ENCODE measurements at regions not wholly inside any gene's neighbourhood (a gene's known extent, or its start where the extent isn't known, plus 50 kb on each side); places are given as distances from the start of the nearest gene placed in this dataset.
A peak's percentile ranks its signal among the peaks of the same experiment; 100 is the strongest.
"Not testable (repeated sequence)": the region's sequence is repeated elsewhere in the genome, so short reads cannot be mapped to it uniquely, and the experiment has no call there.

DNA sequence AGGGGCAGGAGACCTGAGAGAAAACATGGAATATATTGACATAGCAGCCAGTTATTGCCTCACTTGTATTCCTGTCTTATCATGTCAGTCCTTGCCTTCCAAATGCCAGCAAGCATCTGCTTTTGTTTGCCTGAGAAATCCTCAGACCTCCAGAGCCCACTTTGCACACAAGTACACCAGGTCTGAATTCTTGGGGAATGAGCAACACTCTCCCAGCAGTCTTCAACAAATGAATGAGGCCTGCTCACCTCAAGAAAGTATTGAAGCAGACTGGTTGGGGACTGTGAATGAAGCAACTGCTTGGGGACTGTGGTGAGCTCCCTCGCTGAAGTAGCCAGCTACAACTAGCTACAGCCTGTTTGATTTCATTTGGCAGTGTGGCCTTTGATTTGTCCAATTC lies 172.8 kb upstream of the SPTLC3 start:
- Histone ChIP-seq H3K9me3 (no peaks in the 10 kb centered on the region), H3K36me3 (no peaks in the 10 kb centered on the region), H3K27ac (no peak overlapping the region), H3K27me3 (peaks cover 0 to 3% (median 0%) of the 10 kb centered on the region in 4 donors), H3K4me3 (no peak overlapping the region), H3K4me1 (no peaks in the 10 kb centered on the region)
- ATAC-seq (no peak), DNase-seq (no peak), FAIRE-seq (no peak)
- intact Hi-C loops (cut with DNase I): no loop called here
- TF ChIP-seq, protein P1, sequence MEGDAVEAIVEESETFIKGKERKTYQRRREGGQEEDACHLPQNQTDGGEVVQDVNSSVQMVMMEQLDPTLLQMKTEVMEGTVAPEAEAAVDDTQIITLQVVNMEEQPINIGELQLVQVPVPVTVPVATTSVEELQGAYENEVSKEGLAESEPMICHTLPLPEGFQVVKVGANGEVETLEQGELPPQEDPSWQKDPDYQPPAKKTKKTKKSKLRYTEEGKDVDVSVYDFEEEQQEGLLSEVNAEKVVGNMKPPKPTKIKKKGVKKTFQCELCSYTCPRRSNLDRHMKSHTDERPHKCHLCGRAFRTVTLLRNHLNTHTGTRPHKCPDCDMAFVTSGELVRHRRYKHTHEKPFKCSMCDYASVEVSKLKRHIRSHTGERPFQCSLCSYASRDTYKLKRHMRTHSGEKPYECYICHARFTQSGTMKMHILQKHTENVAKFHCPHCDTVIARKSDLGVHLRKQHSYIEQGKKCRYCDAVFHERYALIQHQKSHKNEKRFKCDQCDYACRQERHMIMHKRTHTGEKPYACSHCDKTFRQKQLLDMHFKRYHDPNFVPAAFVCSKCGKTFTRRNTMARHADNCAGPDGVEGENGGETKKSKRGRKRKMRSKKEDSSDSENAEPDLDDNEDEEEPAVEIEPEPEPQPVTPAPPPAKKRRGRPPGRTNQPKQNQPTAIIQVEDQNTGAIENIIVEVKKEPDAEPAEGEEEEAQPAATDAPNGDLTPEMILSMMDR (IDR thresholded peaks at IDR 0.05): no peak
- 89 to 95% methylated on average over 1 of the region's 1 CpG for WGBS, 2 donors

DNA sequence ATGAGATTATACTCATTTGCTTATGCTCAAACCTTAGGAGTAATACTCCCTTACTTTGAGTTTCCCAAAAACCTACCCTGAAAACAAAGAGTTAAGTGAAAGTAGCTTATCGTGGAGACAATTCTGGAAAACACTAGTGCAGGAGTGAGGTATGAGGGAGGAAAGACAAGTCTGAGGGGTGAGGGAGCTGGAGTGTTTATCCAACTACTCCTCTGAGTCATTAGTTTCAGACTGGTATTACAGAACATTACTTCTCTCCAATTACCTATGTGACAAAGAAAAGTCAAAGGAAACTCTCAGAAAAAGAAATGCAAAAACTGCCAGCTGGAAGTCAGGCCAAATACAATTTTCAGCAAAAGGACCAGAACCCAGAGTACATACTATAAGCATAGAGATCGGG lies 171.1 kb upstream of the SPTLC3 start:
- Histone ChIP-seq H3K36me3 (no peaks in the 10 kb centered on the region), H3K4me3 (no peak overlapping the region), H3K27me3 (peaks cover 0 to 3% (median 0%) of the 10 kb centered on the region in 4 donors), H3K27ac (no peak overlapping the region), H3K9me3 (no peaks in the 10 kb centered on the region), H3K4me1 (no peaks in the 10 kb centered on the region)
- intact Hi-C loops (cut with DNase I): no loop called here
- DNase-seq: no peak
- 29 to 49% methylated on average over 2 of the region's 2 CpGs for WGBS, 2 donors
- ATAC-seq: no peak
- TF ChIP-seq, protein P1 (IDR thresholded peaks at IDR 0.05): no peak
- FAIRE-seq: no peak

DNA sequence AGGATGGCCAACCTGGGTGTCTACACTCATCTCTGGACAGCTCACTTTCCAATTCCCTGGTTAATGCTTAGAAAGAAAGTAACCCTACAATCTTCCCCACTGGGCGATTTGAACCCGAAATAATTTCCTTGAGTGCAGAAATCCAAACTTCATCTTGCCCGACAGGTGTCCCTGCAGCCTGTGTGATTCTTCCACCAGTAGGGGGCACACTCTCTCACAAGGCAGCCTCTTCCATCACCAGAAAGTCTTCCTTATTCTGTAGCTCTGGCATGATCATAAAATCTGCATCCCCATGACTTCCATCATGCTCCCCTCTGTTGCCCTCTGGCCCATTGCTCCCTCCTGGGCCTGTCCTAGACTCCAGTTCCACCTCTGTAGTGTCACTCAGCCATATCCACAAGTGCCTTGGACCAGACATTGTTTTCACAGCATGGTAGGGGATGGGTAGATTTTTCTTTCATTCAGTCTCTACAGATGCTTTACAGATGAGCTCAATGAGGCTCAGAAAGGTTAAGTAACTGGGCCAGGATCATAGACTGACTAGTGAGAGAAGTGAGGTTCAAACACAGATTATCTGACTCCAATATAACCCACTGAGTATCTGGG lies 170.4 kb upstream of the SPTLC3 start:
- H3K27me3 ChIP-seq: peaks cover 0 to 3% (median 0%) of the 10 kb centered on the region in 4 donors
- no peak for DNase-seq
- intact Hi-C loops (cut with DNase I): no loop called here
- FAIRE-seq: no peak
- TF ChIP-seq, protein P1 (IDR thresholded peaks at IDR 0.05): peak in 1 of 4 donors; percentile 10
- H3K36me3 ChIP-seq: no peaks in the 10 kb centered on the region
- no peaks in the 10 kb centered on the region for H3K4me1 ChIP-seq
- 72 to 82% methylated on average over 3 of the region's 3 CpGs for WGBS, 2 donors
- no peak for ATAC-seq
- H3K9me3 ChIP-seq: no peaks in the 10 kb centered on the region
- H3K4me3 ChIP-seq: no peak overlapping the region
- no peak overlapping the region for H3K27ac ChIP-seq

DNA sequence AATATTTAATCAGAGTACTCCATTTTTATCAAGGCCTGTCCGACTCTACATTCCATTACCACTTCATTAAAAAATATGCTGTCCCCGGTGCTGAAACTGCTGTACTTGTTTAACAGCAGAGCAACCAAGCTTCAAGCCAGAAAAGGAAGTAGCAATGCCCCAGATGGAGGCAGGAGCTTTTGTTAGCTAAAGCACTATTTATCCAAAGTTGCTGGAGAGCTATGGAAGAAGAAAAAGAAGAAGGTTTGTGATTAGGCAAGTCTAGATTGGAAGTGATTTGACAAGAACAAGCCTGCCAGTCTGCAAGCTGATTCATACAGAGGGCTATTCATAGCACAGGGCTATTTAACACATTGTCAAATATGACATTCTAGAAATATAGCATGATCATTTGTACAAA lies 160.9 kb upstream of the SPTLC3 start:
- TF ChIP-seq, protein P1 (IDR thresholded peaks at IDR 0.05): no peak
- intact Hi-C loops (cut with DNase I): no loop called here
- no peak for FAIRE-seq
- Histone ChIP-seq H3K36me3 (no peaks in the 10 kb centered on the region), H3K27me3 (no peaks in the 10 kb centered on the region), H3K4me1 (no peaks in the 10 kb centered on the region), H3K9me3 (no peaks in the 10 kb centered on the region), H3K4me3 (no peak overlapping the region), H3K27ac (no peak overlapping the region)
- 9 to 19% methylated on average over 2 of the region's 2 CpGs for WGBS, 2 donors
- peak in 1 of 4 donors; percentile 31 for ATAC-seq
- DNase-seq: no peak

DNA sequence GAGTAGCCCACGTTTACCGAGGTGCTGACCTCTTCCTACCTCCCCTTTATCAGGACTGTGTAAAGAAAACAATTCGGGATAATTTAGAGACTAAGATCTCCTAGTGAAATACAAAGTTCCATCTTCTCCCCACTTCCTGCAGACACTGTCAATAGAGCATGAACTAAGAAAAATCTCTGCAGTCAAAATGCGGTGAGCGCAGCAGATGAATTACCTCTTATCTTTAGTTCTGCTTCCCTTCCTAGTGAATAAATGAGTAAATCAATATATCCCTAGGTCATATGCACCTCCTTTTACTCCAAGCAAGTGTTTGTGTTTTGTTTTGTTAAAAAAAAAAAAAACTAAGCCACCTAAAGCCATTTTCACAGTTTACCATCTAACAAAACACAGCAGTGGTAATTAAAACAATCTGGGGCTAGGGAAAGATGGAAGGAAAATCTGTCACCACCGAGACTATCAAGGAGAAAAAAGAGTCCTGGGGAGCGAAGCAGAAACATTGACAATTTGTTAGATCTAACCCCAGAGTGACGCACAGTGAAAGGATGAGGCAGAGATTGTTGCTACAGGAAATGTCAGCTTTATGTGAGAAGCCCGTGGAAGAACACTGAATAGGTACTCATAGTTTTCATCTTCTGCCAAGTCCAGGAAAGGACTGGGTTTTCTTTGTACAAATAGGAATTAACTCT lies 159.4 kb upstream of the SPTLC3 start:
- ATAC-seq (peak in 1 of 4 donors; percentile 18), FAIRE-seq (no peak), DNase-seq (no peak)
- no peaks in the 10 kb centered on the region for H3K4me1 ChIP-seq
- H3K27me3 ChIP-seq: no peaks in the 10 kb centered on the region
- no peak overlapping the region for H3K4me3 ChIP-seq
- WGBS, 2 donors: 10 to 11% methylated on average over 9 of the region's 9 CpGs
- no peaks in the 10 kb centered on the region for H3K9me3 ChIP-seq
- TF ChIP-seq, protein P1 (IDR thresholded peaks at IDR 0.05): no peak
- intact Hi-C loops (cut with DNase I): no loop called here
- H3K27ac ChIP-seq: no peak overlapping the region
- H3K36me3 ChIP-seq: no peaks in the 10 kb centered on the region

DNA sequence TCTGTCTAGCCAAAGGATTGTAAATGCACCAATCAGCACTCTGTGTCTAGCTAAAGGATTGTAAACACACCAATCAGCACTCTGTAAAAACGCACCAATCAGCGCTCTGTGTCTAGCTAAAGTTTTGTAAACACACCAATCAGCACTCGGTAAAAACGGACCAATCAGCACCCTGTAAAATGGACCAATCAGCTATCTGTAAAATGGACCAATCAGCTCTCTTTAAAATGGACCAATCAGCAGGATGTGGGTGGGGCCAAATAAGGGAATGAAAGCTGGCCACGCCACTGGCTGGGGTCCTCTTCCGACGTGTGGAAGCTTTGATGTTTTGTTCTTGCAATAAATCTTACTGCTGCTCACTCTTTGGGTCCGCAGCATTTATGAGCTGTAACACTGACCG lies 151.1 kb upstream of the SPTLC3 start:
- H3K36me3 ChIP-seq; H3K27ac ChIP-seq; H3K4me1 ChIP-seq; intact Hi-C loops (cut with DNase I); H3K4me3 ChIP-seq; FAIRE-seq; DNase-seq; H3K9me3 ChIP-seq; H3K27me3 ChIP-seq; ATAC-seq: not testable (repeated sequence)
- WGBS, 2 donors: 80 to 91% methylated on average over 9 of the region's 9 CpGs
